DND-41 (cell line): ENCODE measurements at regions not wholly inside any gene's neighbourhood (a gene's known extent, or its start where the extent isn't known, plus 50 kb on each side); places are given as distances from the start of the nearest gene placed in this dataset.

Experiments used
- ATAC-seq: fragments of 200-7000 bp; cut with Tn5 transposase; 3 replicates; pipeline ENCODE4 v1.9.1; 2021; ENCODE audit warnings: low read depth; ENCODE audit not compliant: insufficient read depth
- DNase-seq: peaks from one replicate; pipeline ENCODE4 v3.0.0-alpha.2; 2020
- H2AFZ ChIP-seq: 2 replicates; pipeline ENCODE4 v1.6.0; 2012; ENCODE audit warnings: low read depth, low read length
- H3K27ac ChIP-seq: 2 replicates; pipeline ENCODE4 v1.5.1; 2012; ENCODE audit warnings: low read length, inconsistent platforms
- H3K27me3 ChIP-seq: fragments of 200-600 bp; sonication (generic); 2 replicates; pipeline ENCODE4 v1.6.0; 2012; ENCODE audit warnings: low read length, mild to moderate bottlenecking, inconsistent platforms; ENCODE audit not compliant: insufficient read depth, poor library complexity
- H3K36me3 ChIP-seq: 2 replicates; pipeline ENCODE4 v1.5.1; 2012; ENCODE audit warnings: low read length, inconsistent platforms; ENCODE audit not compliant: insufficient read depth
- H3K4me1 ChIP-seq: 2 replicates; pipeline ENCODE4 v1.5.1; 2012; ENCODE audit warnings: mild to moderate bottlenecking, low read length; ENCODE audit not compliant: insufficient read depth
- H3K4me2 ChIP-seq: 2 replicates; pipeline ENCODE4 v1.6.0; 2012; ENCODE audit warnings: mild to moderate bottlenecking, moderate library complexity, low read length, inconsistent platforms; ENCODE audit not compliant: insufficient read depth
- H3K4me3 ChIP-seq, 2 experiments: fragments of 200-600 bp in 1 of 2; shearing (Covaris generic) in 1 of 2; 2 replicates each; pipeline ENCODE4 v1.5.1; 2012 to 2016; ENCODE audit warnings: inconsistent platforms in 2 of 2, low read length in 2 of 2, mild to moderate bottlenecking in 2 of 2, low read depth in 1 of 2, moderate library complexity in 1 of 2
- H3K79me2 ChIP-seq: 2 replicates; pipeline ENCODE4 v1.6.0; 2012; ENCODE audit warnings: low read length, inconsistent platforms; ENCODE audit not compliant: insufficient read depth
- H3K9ac ChIP-seq: 2 replicates; pipeline ENCODE4 v1.6.0; 2012; ENCODE audit warnings: low read depth, mild to moderate bottlenecking, inconsistent platforms, low read length, moderate library complexity
- H3K9me3 ChIP-seq: 2 replicates; pipeline ENCODE4 v1.5.1; 2012; ENCODE audit warnings: low read length, moderate library complexity, mild to moderate bottlenecking, inconsistent platforms; ENCODE audit not compliant: insufficient read depth, severe bottlenecking
- H4K20me1 ChIP-seq: 2 replicates; pipeline ENCODE4 v1.6.0; 2012; ENCODE audit warnings: low read length; ENCODE audit not compliant: insufficient read depth
- EZH2 ChIP-seq: IDR thresholded peaks from 3 replicates; pipeline ENCODE4 v1.6.1; 2012; ENCODE audit warnings: borderline replicate concordance, low read depth, mild to moderate bottlenecking, moderate library complexity, low read length, inconsistent platforms; ENCODE audit not compliant: severe bottlenecking
- TF ChIP-seq, protein P1 (sequence below): IDR thresholded peaks from 2 replicates; pipeline ENCODE4 v1.5.1; 2012; ENCODE audit warnings: borderline replicate concordance, low read length, moderate library complexity, mild to moderate bottlenecking; ENCODE audit not compliant: poor library complexity, severe bottlenecking; ENCODE audit errors: extremely low read depth

DNA sequence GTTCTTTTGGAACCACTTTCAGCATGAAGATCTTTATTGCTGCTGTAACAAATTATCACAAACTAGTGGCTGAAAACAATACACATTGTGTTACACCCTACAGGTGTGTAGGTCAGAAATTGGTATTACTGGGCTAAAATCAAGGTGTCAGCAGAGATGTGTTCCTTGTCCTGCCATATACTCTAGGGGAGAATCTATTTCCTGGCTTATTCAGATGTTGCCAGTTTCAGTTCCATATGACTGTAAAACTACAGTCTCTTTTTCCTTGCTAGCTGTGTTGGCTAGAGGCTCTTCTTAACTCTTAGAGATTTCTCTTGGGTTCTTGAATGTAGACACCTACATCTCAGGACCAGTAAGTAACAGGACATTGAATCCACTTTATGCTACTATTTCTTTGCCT lies 215.6 kb upstream of the PPFIA2 start:
- no peak overlapping the region for H3K4me3 ChIP-seq
- no peak for DNase-seq
- no peak for ATAC-seq
- H4K20me1 ChIP-seq, result no peaks in the 10 kb centered on the region
- TF ChIP-seq EZH2, result no peak
- TF ChIP-seq, protein P1, sequence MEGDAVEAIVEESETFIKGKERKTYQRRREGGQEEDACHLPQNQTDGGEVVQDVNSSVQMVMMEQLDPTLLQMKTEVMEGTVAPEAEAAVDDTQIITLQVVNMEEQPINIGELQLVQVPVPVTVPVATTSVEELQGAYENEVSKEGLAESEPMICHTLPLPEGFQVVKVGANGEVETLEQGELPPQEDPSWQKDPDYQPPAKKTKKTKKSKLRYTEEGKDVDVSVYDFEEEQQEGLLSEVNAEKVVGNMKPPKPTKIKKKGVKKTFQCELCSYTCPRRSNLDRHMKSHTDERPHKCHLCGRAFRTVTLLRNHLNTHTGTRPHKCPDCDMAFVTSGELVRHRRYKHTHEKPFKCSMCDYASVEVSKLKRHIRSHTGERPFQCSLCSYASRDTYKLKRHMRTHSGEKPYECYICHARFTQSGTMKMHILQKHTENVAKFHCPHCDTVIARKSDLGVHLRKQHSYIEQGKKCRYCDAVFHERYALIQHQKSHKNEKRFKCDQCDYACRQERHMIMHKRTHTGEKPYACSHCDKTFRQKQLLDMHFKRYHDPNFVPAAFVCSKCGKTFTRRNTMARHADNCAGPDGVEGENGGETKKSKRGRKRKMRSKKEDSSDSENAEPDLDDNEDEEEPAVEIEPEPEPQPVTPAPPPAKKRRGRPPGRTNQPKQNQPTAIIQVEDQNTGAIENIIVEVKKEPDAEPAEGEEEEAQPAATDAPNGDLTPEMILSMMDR, result no peak
- H3K27ac ChIP-seq, result no peak overlapping the region
- H2AFZ ChIP-seq, result no peak overlapping the region
- H3K4me2 ChIP-seq, result no peak overlapping the region
- no peaks in the 10 kb centered on the region for H3K9me3 ChIP-seq
- no peaks in the 10 kb centered on the region for H3K79me2 ChIP-seq
- H3K27me3 ChIP-seq, result no peaks in the 10 kb centered on the region
- no peaks in the 10 kb centered on the region for H3K36me3 ChIP-seq
- no peaks in the 10 kb centered on the region for H3K4me1 ChIP-seq
- H3K9ac ChIP-seq, result no peak overlapping the region

DNA sequence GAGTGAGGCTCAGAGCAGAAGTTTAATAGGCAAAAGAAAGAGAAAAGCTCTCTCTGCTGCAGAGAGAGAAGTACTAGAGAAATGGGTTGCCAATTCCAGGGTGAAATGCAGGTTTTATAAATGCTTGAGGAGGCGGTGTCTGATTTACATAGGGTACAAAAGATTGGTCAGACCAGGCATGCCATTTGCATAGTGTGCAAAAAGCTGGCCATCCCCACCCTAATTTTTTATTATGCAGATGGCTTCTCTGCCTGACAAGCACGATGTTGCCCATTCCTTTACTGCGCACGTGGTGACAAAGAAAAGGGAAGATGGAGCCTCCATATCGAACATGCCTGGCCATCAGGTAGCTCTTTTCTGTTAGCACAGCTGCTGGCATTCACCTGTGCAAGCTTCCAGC lies 209.3 kb upstream of the PPFIA2 start:
- DNase-seq (no peak), ATAC-seq (no peak)
- Histone ChIP-seq H3K9ac (no peak overlapping the region), H3K27ac (no peak overlapping the region), H3K4me1 (no peaks in the 10 kb centered on the region), H3K4me3 (no peak overlapping the region), H3K36me3 (no peaks in the 10 kb centered on the region), H2AFZ (no peak overlapping the region), H3K4me2 (no peak overlapping the region), H4K20me1 (no peaks in the 10 kb centered on the region), H3K27me3 (no peaks in the 10 kb centered on the region), H3K9me3 (no peaks in the 10 kb centered on the region), H3K79me2 (no peaks in the 10 kb centered on the region)
- TF ChIP-seq EZH2, result no peak
- TF ChIP-seq, protein P1, result no peak

GRCh38 chr12:81963636-81964035 lies 204.5 kb upstream of the PPFIA2 start:
- ATAC-seq (no peak), DNase-seq (no peak)
- no peaks in the 10 kb centered on the region for H4K20me1 ChIP-seq
- no peaks in the 10 kb centered on the region for H3K79me2 ChIP-seq
- H3K36me3 ChIP-seq, result no peaks in the 10 kb centered on the region
- no peak overlapping the region for H3K4me3 ChIP-seq
- H3K27ac ChIP-seq, result no peak overlapping the region
- H2AFZ ChIP-seq, result no peak overlapping the region
- H3K9ac ChIP-seq, result no peak overlapping the region
- H3K4me2 ChIP-seq, result no peak overlapping the region
- TF ChIP-seq, protein P1, result no peak
- TF ChIP-seq EZH2, result no peak
- no peaks in the 10 kb centered on the region for H3K9me3 ChIP-seq
- no peaks in the 10 kb centered on the region for H3K27me3 ChIP-seq
- no peaks in the 10 kb centered on the region for H3K4me1 ChIP-seq

- TF ChIP-seq, protein P1, result no peak
- no peak for TF ChIP-seq EZH2
- Histone ChIP-seq H2AFZ (no peak overlapping the region), H3K27ac (no peak overlapping the region), H3K9me3 (no peaks in the 10 kb centered on the region), H3K4me3 (no peak overlapping the region), H3K79me2 (no peaks in the 10 kb centered on the region), H3K27me3 (no peaks in the 10 kb centered on the region), H4K20me1 (no peaks in the 10 kb centered on the region), H3K4me2 (no peak overlapping the region), H3K9ac (no peak overlapping the region), H3K4me1 (no peaks in the 10 kb centered on the region), H3K36me3 (no peaks in the 10 kb centered on the region)
- DNase-seq (no peak), ATAC-seq (no peak)
Measured at GRCh38 chr12:81963026-81963425, 203.9 kb upstream of the PPFIA2 start.
